ENCODE measurements at regions not wholly inside any gene's neighbourhood (a gene's known extent, or its start where the extent isn't known, plus 50 kb on each side); places are given as distances from the start of the nearest gene placed in this dataset.

- TF ChIP-seq, protein P1, sequence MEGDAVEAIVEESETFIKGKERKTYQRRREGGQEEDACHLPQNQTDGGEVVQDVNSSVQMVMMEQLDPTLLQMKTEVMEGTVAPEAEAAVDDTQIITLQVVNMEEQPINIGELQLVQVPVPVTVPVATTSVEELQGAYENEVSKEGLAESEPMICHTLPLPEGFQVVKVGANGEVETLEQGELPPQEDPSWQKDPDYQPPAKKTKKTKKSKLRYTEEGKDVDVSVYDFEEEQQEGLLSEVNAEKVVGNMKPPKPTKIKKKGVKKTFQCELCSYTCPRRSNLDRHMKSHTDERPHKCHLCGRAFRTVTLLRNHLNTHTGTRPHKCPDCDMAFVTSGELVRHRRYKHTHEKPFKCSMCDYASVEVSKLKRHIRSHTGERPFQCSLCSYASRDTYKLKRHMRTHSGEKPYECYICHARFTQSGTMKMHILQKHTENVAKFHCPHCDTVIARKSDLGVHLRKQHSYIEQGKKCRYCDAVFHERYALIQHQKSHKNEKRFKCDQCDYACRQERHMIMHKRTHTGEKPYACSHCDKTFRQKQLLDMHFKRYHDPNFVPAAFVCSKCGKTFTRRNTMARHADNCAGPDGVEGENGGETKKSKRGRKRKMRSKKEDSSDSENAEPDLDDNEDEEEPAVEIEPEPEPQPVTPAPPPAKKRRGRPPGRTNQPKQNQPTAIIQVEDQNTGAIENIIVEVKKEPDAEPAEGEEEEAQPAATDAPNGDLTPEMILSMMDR (conservative IDR thresholded peaks at IDR 0.05), result no peak
- TF ChIP-seq EZH2 (IDR thresholded peaks at IDR 0.05; ENCODE audit: low read depth), result no peak
Observed at GRCh38 chr9:29038332-29038731, 1465.1 kb upstream of the C9orf72 start.

Measured in PC-9 (cell line).